ENCODE measurements at regions not wholly inside any gene's neighbourhood (a gene's known extent, or its start where the extent isn't known, plus 50 kb on each side); places are given as distances from the start of the nearest gene placed in this dataset.
"Not testable (repeated sequence)": the region's sequence is repeated elsewhere in the genome, so short reads cannot be mapped to it uniquely, and the experiment has no call there.

DNA sequence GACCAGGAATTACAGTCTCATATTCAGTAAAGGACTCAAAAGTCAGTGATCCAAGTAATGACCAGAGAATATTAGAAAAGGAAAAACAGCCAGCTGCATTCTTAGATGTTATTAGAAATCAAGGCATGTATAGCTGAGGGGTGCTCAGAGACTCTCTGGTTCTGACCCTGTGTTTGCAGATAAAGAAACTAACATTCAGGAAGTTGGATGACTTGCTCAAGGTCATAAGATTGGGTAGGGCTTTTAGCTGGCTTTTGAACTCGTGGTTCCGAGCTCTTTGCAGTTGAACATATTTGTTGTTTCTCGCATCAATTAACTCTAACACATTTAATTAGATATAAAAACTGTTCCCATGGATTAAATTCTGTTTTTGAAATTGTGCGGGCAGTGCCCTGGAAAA is 62.5 kb upstream of the ENPP6 start:
- no peak for DNase-seq

DNA sequence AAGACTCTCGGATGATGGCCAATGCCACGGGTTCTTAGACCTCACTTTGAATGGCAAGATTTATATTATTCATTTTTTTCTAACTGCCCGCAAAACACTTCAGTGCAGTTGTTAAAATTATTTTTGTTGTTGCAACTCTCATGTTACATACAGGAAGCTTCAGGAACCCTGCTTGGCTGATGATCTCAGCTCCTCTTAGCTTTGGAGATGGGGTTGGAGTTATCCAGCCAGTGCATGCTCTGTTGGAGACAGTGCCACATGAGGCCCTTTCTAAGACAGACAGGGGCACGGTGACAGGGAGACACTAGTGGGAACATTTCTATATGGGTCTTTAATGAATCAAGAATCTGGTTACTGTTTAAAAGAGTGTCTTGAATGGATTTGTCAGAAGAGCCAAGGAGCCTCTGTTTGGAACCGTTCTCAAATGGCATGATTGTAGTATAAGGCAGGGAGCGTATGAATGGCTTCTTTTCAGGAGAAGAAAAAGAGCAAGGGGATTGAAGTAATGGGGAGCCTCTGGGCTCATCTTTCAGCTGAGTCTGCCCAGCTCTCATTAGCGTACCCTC is 61.9 kb upstream of the ENPP6 start:
- no peak for DNase-seq

DNA sequence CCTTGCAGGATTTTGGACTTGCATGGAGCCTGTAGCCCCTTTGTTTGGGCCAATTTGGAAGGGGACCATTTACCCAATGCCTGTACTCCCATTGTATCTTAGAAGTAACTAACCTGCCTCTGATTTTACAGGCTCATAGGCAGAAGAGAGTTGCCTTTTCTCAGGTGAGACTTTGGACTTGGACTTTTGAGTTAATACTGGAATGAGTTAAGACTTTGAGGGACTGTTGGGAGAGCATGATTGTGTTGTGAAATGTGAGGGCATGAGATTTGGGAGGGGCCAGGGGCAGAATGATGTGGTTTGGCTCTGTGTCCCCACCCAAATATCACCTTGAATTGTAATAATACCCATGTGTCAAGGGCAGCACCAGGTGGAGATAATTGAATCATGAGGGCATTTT is 60.1 kb upstream of the ENPP6 start:
- DNase-seq: not testable (repeated sequence)

DNA sequence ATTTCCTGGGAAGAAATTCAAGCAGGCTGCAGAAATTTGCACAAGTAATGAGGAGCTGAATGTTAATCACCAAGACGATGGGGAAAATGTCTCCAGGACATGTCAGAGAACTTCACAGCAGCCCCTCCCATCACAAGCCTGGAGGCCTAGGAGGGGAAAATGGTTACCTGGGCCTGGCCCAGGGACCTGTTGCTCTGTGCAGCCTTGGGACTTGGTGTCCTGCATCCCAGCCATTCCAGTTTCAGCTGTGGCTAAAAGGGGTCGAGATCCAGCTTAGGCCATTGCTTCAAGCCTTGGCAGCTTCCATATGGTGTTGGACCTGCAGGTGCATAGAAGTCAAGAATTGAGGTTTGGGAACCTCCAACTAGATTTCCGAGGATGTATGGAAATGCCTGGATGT is 59.3 kb upstream of the ENPP6 start:
- not testable (repeated sequence) for DNase-seq

DNA sequence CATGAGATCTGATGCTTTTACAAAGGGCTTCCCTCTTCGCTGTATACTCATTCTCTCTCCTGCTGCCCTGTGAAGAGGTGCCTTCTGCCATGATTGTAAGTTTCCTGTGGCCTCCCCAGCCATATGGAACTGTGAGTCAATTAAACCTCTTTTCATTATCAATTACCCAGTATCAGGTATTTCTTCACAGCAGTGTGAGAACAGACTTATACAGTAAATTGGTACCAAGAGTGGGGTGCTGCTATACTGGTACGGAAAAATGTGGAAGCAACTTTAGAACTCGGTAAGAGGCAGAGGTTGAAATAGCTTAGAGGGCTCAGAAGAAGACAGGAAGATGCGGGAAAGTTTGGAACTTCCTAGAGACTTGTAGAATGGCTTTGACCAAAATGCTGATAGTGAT is 58.7 kb upstream of the ENPP6 start:
- not testable (repeated sequence) for DNase-seq

DNA sequence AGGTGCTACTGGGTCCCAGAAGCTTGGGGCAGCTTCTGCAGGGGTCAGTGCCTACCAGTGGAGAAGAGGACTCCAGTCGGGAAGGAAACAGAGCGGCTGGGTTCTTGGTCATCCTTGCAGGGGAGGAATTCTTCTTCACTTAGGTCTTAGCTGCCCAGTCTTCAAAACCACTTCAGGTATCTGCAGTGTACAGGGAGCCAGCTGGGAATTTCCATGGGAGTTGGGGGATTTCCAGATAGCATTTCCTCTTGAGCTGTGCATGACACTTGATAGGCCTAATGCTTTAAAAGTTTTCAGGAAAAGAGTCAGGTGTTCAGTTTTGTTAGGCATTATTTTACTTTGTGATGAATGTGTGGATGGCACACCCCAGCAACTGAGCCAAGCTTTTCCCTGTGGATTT is 58.1 kb upstream of the ENPP6 start:
- no peak for DNase-seq

DNA sequence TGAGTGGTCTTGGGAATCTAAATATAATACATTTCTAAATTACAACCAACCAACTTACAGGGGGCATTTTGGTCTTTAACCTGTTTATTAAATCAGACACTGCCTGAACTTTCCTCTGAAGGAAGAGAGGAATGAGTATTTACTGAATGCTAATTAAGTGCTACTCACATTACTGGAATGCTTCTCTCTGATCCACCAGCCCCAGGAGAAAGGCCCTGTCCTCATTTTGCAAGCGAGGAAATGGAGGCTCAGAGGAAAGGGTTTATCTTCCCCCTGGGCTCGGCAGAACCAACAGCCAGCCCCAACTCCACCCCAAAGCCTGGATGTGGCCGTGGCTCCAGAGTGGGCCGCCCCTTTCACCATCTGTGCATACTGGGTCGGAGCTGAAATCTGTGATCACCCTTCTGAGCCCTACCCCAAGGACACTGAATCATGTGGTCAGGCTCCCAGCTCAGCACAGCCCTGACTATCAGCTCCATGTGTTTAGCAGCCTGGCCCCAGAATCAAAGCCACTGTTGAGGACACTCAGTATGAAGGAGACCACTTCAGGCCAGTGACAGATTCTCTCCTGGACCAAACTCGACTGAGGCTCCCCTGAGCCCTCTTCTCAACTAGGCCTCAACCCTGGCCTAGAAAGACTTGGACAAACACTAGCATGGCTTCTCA is 56.7 kb upstream of the ENPP6 start:
- DNase-seq: no peak

DNA sequence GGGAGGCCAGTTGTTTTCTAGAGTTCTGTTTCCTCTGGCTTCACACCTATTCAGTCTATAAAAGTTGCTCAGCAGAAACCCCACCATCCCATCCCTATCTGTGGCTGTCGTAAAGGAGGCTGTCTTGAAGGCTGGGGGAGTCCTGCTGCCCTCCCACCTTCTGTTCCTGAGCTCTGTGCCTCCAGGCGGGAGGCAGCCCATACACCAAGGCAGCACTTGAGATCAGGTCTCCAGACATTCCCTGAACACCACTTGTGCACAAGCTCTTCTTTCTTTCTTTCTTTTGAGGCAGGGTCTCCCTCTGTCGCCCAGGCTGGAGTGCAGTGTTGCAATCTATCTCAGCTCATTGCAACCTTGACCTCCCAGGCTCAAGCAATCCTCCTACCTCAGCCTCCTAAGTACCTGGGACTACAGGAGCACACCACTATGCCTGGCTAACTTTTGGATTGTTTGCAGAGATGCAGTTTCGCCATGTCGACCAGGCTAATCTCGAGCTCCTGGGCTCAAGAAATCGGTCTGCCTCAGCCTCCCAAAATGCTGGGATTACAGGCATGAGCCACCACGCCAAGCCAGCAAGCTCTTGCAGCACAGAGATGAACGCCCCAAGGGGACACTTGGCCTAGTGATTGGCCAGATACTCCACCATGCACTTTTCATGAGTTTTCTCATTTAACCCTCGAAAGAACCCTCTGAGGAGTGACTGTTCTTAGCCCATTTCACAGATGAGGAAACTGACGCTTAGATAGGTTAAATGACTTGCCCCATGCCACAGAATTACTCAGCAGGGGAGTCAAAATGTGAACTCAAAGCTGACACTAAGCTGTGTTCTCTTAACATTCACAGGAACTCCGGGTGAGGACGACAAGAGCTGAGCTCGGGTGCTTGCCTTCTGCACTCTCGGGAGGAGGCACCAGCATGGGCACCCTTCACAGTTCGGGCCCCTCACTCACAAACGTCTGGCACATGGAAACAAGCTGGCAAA is 55.8 kb upstream of the ENPP6 start:
- DNase-seq: peak; percentile 20

DNA sequence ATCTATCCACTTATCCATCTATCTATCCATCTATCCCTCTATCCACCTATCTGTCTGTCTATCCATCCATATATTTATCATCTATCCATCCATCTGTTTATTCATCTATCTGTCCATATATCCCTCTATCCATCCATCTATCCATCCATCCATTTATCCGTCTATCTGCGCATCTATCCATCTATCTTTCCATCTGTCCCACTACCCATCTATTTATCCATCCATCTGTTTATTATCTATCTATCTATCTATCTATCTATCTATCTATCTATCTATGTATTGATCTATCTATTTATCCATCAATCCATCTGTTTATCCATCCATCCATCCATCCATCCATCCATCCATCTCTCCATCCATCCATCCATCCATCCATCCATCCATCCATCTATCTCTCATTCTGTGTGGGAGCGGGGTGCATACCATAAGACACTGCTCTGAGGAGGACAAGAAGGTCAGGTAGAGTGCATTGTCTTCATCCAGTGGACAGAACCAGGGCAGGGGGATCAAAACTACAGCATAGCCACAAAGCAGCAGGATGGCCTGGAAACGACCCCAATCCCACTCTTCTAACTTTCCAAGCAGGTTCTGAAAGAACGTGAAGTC is 53.2 kb upstream of the ENPP6 start:
- no peak for DNase-seq

DNA sequence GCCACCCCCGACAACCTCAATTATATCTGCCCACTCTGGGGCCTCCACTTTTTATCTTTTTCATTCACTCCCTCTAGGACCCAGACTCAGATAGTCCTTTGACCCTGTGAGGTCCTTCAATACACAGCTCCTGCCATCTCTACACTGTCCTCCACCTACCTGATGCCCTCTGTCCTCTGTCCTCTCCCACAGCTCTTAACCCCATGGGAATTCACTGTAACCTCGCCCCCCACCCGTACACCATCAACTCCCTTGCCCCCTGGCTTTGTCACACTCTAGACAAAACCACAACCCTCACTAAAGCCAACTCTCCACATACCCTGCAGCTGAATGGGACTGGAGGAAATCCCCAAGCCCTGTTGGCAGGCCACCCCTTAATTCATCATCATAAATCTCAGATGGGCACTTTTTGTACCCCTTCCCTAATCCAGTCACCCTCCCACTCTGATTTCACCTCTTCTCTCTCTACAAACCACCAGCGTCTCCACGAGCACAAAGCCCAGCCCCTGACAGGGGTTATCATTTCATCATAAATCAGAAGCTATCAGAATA is 52.3 kb upstream of the ENPP6 start:
- no peak for DNase-seq

DNA sequence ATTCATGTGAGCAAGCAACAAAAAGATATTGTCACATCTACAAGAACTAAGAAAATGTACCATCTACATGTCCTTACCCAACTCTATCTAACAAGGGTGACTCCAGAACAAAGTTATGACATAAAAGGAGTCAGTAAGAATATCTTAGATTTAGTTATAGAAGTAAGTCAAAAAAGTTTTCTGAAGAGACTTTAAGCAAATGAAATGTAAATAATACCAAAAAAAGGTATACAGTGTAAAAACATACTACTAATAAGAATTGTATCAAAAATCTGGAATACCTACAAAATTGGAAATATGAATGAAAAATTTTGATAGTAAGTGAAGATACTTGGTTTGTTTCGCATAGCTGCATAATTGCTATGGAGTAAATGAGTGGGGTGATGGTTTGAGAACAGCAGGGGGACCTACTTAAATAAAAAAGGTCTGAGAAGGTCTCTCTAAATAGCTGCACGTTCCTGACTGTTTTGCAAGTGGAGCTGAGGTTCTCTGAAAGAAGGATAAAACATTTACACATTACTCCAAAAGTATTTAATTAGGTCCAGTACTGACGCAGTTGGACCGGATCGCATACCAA is 51.0 kb upstream of the ENPP6 start:
- no peak for DNase-seq

DNA sequence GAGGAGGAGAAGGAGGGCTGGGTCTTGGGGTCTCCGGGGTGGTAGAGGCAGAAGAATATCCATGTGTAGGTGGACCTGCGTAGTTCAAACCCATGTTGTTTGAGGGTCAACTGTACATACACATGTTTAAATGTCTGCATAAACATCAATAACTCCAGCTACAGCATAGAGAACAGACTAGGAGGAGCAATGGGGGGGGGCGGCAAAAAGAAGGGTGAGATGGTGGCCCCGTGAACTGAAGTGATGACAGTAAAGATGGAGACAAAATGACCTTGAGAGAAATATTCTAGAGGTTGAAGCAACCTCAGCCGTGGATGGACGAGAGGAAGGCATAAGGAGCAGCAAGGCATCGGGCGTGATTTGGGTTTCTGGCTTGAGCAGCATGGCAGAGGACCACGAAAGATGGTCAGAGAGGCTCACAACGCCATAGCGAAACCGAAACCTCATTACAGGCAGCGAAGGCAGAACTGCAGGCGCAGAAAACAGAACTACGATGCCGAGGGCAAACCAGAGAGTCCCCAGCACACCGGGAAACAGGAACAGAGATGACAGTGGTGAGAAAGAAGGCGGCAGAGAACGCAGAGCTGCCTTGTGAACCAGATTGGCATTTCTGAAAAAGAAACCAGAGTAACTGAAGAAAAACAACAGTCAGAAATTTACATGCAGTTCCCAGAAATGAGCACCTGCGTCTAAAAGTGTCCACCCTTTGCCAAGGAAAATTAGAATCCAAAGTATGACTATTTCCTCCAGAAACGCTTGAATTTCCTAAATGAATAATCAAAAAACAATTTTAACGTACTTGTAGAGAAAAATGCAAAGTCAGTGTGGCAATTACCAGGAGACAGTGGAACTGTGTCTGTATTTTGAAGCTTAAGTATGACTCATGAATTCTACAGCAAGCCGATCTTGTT is 50.3 kb upstream of the ENPP6 start:
- DNase-seq: peak; percentile 85
